WERI-Rb-1 (cell line): ENCODE measurements at regions not wholly inside any gene's neighbourhood (a gene's known extent, or its start where the extent isn't known, plus 50 kb on each side); places are given as distances from the start of the nearest gene placed in this dataset.

Experiments used
- DNase-seq: peaks from one replicate; pipeline ENCODE4 v3.0.0-alpha.2; 2020
- H3K27ac ChIP-seq: fragments of 250-450 bp; sonication (Bioruptor Pico); 2 replicates; pipeline ENCODE4 v1.5.1; 2020; ENCODE audit warnings: mild to moderate bottlenecking, moderate library complexity
- H3K27me3 ChIP-seq: fragments of 250-450 bp; sonication (Bioruptor Pico); 2 replicates; pipeline ENCODE4 v1.5.1; 2021; ENCODE audit warnings: mild to moderate bottlenecking, low read depth, moderate library complexity; ENCODE audit not compliant: insufficient read depth, severe bottlenecking
- H3K36me3 ChIP-seq: fragments of 250-450 bp; sonication (Bioruptor Pico); 2 replicates; pipeline ENCODE4 v1.5.1; 2020; ENCODE audit warnings: mild to moderate bottlenecking, moderate library complexity
- H3K4me3 ChIP-seq: 2 replicates; pipeline ENCODE4 v1.5.1; 2011; ENCODE audit warnings: low read depth, mild to moderate bottlenecking, control low read depth, low read length
- H3K9me3 ChIP-seq: fragments of 250-450 bp; sonication (Bioruptor Pico); 2 replicates; pipeline ENCODE4 v1.5.1; 2021; ENCODE audit warnings: mild to moderate bottlenecking, moderate library complexity; ENCODE audit not compliant: severe bottlenecking
- CTCF ChIP-seq: IDR thresholded peaks from 2 replicates; pipeline ENCODE4 v1.5.1; 2011; ENCODE audit warnings: low read depth, mild to moderate bottlenecking, control low read depth, inconsistent platforms, low read length

- no peak for DNase-seq
- Histone ChIP-seq H3K9me3 (no peaks in the 10 kb centered on the region), H3K36me3 (no peaks in the 10 kb centered on the region), H3K27ac (no peak overlapping the region), H3K27me3 (no peaks in the 10 kb centered on the region), H3K4me3 (no peak overlapping the region)
- TF ChIP-seq CTCF: no peak
Observed at GRCh38 chr7:126378642-126379041, 874.1 kb downstream of the GRM8 start.

GRCh38 chr7:126370038-126370668, 882.6 kb downstream of the GRM8 start:
- Histone ChIP-seq H3K4me3 (no peak overlapping the region), H3K27me3 (no peaks in the 10 kb centered on the region), H3K9me3 (no peaks in the 10 kb centered on the region), H3K36me3 (no peaks in the 10 kb centered on the region), H3K27ac (no peak overlapping the region)
- no peak for DNase-seq
- no peak for TF ChIP-seq CTCF

GRCh38 chr7:126362746-126363145, 890.0 kb downstream of the GRM8 start:
- Histone ChIP-seq H3K27me3 (no peaks in the 10 kb centered on the region), H3K9me3 (no peaks in the 10 kb centered on the region), H3K36me3 (no peaks in the 10 kb centered on the region), H3K4me3 (no peak overlapping the region), H3K27ac (no peak overlapping the region)
- no peak for TF ChIP-seq CTCF
- no peak for DNase-seq

GRCh38 chr7:126361183-126361582, 891.6 kb downstream of the GRM8 start:
- no peak for DNase-seq
- Histone ChIP-seq H3K9me3 (no peaks in the 10 kb centered on the region), H3K4me3 (no peak overlapping the region), H3K27me3 (no peaks in the 10 kb centered on the region), H3K36me3 (no peaks in the 10 kb centered on the region), H3K27ac (no peak overlapping the region)
- no peak for TF ChIP-seq CTCF

- no peak for DNase-seq
- H3K27me3 ChIP-seq: no peaks in the 10 kb centered on the region
- no peak for TF ChIP-seq CTCF
- no peaks in the 10 kb centered on the region for H3K9me3 ChIP-seq
- no peak overlapping the region for H3K27ac ChIP-seq
- H3K4me3 ChIP-seq: no peak overlapping the region
- no peaks in the 10 kb centered on the region for H3K36me3 ChIP-seq
Observed at GRCh38 chr7:126339813-126340212, 912.9 kb downstream of the GRM8 start.

- H3K27ac ChIP-seq: no peak overlapping the region
- H3K36me3 ChIP-seq: no peaks in the 10 kb centered on the region
- no peak overlapping the region for H3K4me3 ChIP-seq
- H3K9me3 ChIP-seq: no peaks in the 10 kb centered on the region
- TF ChIP-seq CTCF: no peak
- H3K27me3 ChIP-seq: no peaks in the 10 kb centered on the region
- no peak for DNase-seq
Observed at GRCh38 chr7:126305671-126306070, 947.1 kb downstream of the GRM8 start.
